Osteoblast (primary cell): ENCODE measurements at regions not wholly inside any gene's neighbourhood (a gene's known extent, or its start where the extent isn't known, plus 50 kb on each side); places are given as distances from the start of the nearest gene placed in this dataset.

Experiments used
- DNase-seq: peaks from one replicate; pipeline ENCODE4 v3.0.0; 2011; ENCODE audit warnings: low spot score, mixed read lengths; ENCODE audit not compliant: insufficient read length; ENCODE audit errors: missing footprints
- H2AFZ ChIP-seq: 2 replicates; pipeline ENCODE4 v1.6.0; 2011; ENCODE audit warnings: mild to moderate bottlenecking, low read length
- H3K27ac ChIP-seq: 2 replicates; pipeline ENCODE4 v1.5.1; 2011; ENCODE audit warnings: mild to moderate bottlenecking, low read depth, low read length, moderate library complexity
- H3K27me3 ChIP-seq: 2 replicates; pipeline ENCODE4 v1.6.0; 2012; ENCODE audit warnings: mild to moderate bottlenecking, control low read depth, inconsistent platforms, low read length, moderate library complexity; ENCODE audit not compliant: insufficient read depth
- H3K36me3 ChIP-seq: 2 replicates; pipeline ENCODE4 v1.5.1; 2011; ENCODE audit warnings: mild to moderate bottlenecking, low read length, control low read depth, moderate library complexity; ENCODE audit not compliant: insufficient read depth
- H3K4me1 ChIP-seq: 2 replicates; pipeline ENCODE4 v1.5.1; 2011; ENCODE audit warnings: mild to moderate bottlenecking, low read length, control low read depth, moderate library complexity; ENCODE audit not compliant: insufficient read depth
- H3K4me2 ChIP-seq: 2 replicates; pipeline ENCODE4 v1.6.0; 2011; ENCODE audit warnings: mild to moderate bottlenecking, low read length; ENCODE audit not compliant: insufficient read depth
- H3K4me3 ChIP-seq: fragments of 200-600 bp; sonication (generic); 3 replicates; pipeline ENCODE4 v1.5.1; 2012; ENCODE audit warnings: mild to moderate bottlenecking, low read length, inconsistent platforms; ENCODE audit not compliant: insufficient read depth
- H3K79me2 ChIP-seq: 2 replicates; pipeline ENCODE4 v1.6.0; 2012; ENCODE audit warnings: mild to moderate bottlenecking, low read length, control low read depth, inconsistent platforms; ENCODE audit not compliant: insufficient read depth
- H3K9me3 ChIP-seq: 2 replicates; pipeline ENCODE4 v1.5.1; 2011; ENCODE audit warnings: low read depth, low read length, control low read depth
- H4K20me1 ChIP-seq: 2 replicates; pipeline ENCODE4 v1.6.0; 2012; ENCODE audit warnings: mild to moderate bottlenecking, low read length, control low read depth; ENCODE audit not compliant: insufficient read depth
- TF ChIP-seq, protein P1 (sequence below): IDR thresholded peaks from 2 replicates; pipeline ENCODE4 v1.5.1; 2011; ENCODE audit warnings: mild to moderate bottlenecking, low read depth, low read length, moderate library complexity; ENCODE audit errors: extremely low read depth

DNA sequence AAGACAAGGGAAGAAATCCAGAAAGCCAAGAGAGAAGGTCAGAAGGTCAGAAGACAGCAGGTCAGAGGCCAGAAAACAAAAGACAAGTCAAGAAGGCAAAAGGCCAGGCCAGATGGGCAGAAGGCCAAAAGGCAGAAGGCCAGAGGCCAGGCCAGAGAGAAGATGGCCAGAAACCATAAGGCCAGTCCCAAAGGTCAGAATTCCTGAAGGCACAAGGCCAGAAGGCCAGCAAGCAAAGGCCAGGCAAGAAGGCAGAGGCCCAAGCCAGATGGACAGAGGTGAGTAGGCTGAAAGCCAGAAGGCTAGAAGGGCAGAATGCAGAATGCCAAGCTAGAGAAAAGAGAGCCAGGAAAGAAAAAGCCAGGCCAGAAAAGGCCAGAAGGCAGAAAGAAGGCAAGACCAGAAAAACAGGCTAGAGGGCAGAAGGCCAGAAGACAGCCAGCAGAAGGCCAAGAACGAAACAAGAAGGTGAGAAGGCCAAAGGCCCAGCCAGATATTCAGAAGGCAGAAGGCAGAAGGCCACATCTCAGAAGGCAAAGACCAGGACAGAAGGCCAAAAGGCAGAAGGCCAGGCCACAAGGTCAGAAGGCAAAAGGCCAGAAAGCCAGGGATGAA is 186.3 kb downstream of the TUBA3C start:
- Histone ChIP-seq H3K4me3 (no peak overlapping the region), H2AFZ (no peak overlapping the region), H3K4me2 (no peak overlapping the region), H3K4me1 (no peaks in the 10 kb centered on the region), H4K20me1 (no peaks in the 10 kb centered on the region), H3K27ac (no peak overlapping the region), H3K9me3 (peaks cover 2% of the 10 kb centered on the region), H3K27me3 (no peaks in the 10 kb centered on the region), H3K36me3 (no peaks in the 10 kb centered on the region), H3K79me2 (no peaks in the 10 kb centered on the region)
- TF ChIP-seq, protein P1, sequence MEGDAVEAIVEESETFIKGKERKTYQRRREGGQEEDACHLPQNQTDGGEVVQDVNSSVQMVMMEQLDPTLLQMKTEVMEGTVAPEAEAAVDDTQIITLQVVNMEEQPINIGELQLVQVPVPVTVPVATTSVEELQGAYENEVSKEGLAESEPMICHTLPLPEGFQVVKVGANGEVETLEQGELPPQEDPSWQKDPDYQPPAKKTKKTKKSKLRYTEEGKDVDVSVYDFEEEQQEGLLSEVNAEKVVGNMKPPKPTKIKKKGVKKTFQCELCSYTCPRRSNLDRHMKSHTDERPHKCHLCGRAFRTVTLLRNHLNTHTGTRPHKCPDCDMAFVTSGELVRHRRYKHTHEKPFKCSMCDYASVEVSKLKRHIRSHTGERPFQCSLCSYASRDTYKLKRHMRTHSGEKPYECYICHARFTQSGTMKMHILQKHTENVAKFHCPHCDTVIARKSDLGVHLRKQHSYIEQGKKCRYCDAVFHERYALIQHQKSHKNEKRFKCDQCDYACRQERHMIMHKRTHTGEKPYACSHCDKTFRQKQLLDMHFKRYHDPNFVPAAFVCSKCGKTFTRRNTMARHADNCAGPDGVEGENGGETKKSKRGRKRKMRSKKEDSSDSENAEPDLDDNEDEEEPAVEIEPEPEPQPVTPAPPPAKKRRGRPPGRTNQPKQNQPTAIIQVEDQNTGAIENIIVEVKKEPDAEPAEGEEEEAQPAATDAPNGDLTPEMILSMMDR = no peak
- DNase-seq = no peak

GRCh38 chr13:18993884-18994660 is 187.6 kb downstream of the TUBA3C start:
- no peak overlapping the region for H3K27ac ChIP-seq
- H3K9me3 ChIP-seq = peaks cover 2% of the 10 kb centered on the region
- no peak for DNase-seq
- no peaks in the 10 kb centered on the region for H3K79me2 ChIP-seq
- no peaks in the 10 kb centered on the region for H3K4me1 ChIP-seq
- H3K27me3 ChIP-seq = no peaks in the 10 kb centered on the region
- no peak overlapping the region for H3K4me3 ChIP-seq
- no peaks in the 10 kb centered on the region for H4K20me1 ChIP-seq
- no peaks in the 10 kb centered on the region for H3K36me3 ChIP-seq
- TF ChIP-seq, protein P1 = no peak
- no peak overlapping the region for H3K4me2 ChIP-seq
- no peak overlapping the region for H2AFZ ChIP-seq

DNA sequence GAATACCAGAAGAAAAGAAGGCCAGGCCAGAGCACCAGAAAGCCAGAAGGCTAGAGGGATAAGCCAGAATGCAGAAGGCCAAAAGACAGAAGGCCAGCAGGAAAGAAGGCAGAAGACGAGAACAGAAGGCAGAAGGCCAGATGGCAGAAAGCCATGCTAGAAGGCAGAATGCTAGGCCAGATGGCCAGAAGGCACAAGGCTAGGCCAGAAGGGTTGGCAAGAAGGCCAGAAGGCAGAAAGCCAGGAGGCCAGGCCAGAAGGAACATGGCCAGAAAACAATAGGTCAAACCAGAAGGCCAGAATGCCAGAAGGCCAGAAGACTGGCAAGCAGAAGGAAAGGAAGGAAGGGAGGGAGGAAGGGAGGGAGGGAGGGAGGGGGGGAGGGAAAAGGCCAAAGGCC is 188.8 kb downstream of the TUBA3C start:
- Histone ChIP-seq H3K4me2 (no peak overlapping the region), H2AFZ (no peak overlapping the region), H3K36me3 (no peaks in the 10 kb centered on the region), H3K9me3 (peaks cover 2% of the 10 kb centered on the region), H3K27me3 (no peaks in the 10 kb centered on the region), H3K27ac (no peak overlapping the region), H3K79me2 (no peaks in the 10 kb centered on the region), H3K4me3 (no peak overlapping the region), H3K4me1 (no peaks in the 10 kb centered on the region), H4K20me1 (no peaks in the 10 kb centered on the region)
- TF ChIP-seq, protein P1 = no peak
- DNase-seq = no peak

- H3K79me2 ChIP-seq = no peaks in the 10 kb centered on the region
- no peaks in the 10 kb centered on the region for H3K27me3 ChIP-seq
- no peaks in the 10 kb centered on the region for H3K36me3 ChIP-seq
- TF ChIP-seq, protein P1 = no peak
- H4K20me1 ChIP-seq = no peaks in the 10 kb centered on the region
- peaks cover 2% of the 10 kb centered on the region for H3K9me3 ChIP-seq
- H2AFZ ChIP-seq = no peak overlapping the region
- no peak for DNase-seq
- no peak overlapping the region for H3K4me3 ChIP-seq
- H3K27ac ChIP-seq = no peak overlapping the region
- H3K4me2 ChIP-seq = no peak overlapping the region
- H3K4me1 ChIP-seq = no peaks in the 10 kb centered on the region
Observed at GRCh38 chr13:18991060-18991459, 190.6 kb downstream of the TUBA3C start.
